ENCODE measurements at regions not wholly inside any gene's neighbourhood (a gene's known extent, or its start where the extent isn't known, plus 50 kb on each side); places are given as distances from the start of the nearest gene placed in this dataset.

- no peaks in the 10 kb centered on the region for H3K36me3 ChIP-seq (ENCODE audit: control insufficient read depth in 4 of 4, insufficient read depth in 4 of 4, low read length in 4 of 4)
- H3K9me3 ChIP-seq (ENCODE audit: control insufficient read depth in 4 of 4, insufficient read depth in 3 of 4, low read length in 3 of 4) = no peaks in the 10 kb centered on the region
- H3K4me3 ChIP-seq = no peak overlapping the region
- no peak for TF ChIP-seq CTCF (IDR thresholded peaks at IDR 0.05; ENCODE audit: control extremely low read depth, extremely low read depth)
- no peak for ATAC-seq (ENCODE audit: insufficient read depth, low FRiP score)
- no peak for DNase-seq
- no peak overlapping the region for H3K9ac ChIP-seq (ENCODE audit: insufficient read depth in 1 of 2, low read length in 2 of 2)
- peaks cover 0 to 2% (median 0%) of the 10 kb centered on the region in 5 donors for H3K4me1 ChIP-seq (ENCODE audit: control insufficient read depth in 5 of 5, insufficient read depth in 5 of 5, low read length in 5 of 5)
- WGBS, 2 donors = 46 to 81% methylated on average over 3 of the region's 3 CpGs
- H3K27ac ChIP-seq (ENCODE audit: low read depth in 1 of 2, low read length in 1 of 2) = no peak overlapping the region
- H3K27me3 ChIP-seq (ENCODE audit: control insufficient read depth in 3 of 3, insufficient read depth in 3 of 3, low read length in 2 of 3) = no peaks in the 10 kb centered on the region
These were observed 82.0 kb upstream of the ATP11B start for GRCh38 chr3:182711261-182711683.

GRCh38 chr3:182711853-182712252 lies 81.5 kb upstream of the ATP11B start:
- no peak overlapping the region for H3K27ac ChIP-seq (ENCODE audit: low read depth in 1 of 2, low read length in 1 of 2)
- H3K9ac ChIP-seq (ENCODE audit: insufficient read depth in 1 of 2, low read length in 2 of 2) = no peak overlapping the region
- no peak overlapping the region for H3K4me3 ChIP-seq
- WGBS, 2 donors = 72 to 78% methylated on average over 2 of the region's 2 CpGs
- DNase-seq (no peak), ATAC-seq (ENCODE audit: insufficient read depth, low FRiP score) (no peak)
- H3K27me3 ChIP-seq (ENCODE audit: control insufficient read depth in 3 of 3, insufficient read depth in 3 of 3, low read length in 2 of 3) = no peaks in the 10 kb centered on the region
- H3K36me3 ChIP-seq (ENCODE audit: control insufficient read depth in 4 of 4, insufficient read depth in 4 of 4, low read length in 4 of 4) = no peaks in the 10 kb centered on the region
- no peaks in the 10 kb centered on the region for H3K9me3 ChIP-seq (ENCODE audit: control insufficient read depth in 4 of 4, insufficient read depth in 3 of 4, low read length in 3 of 4)
- H3K4me1 ChIP-seq (ENCODE audit: control insufficient read depth in 5 of 5, insufficient read depth in 5 of 5, low read length in 5 of 5) = peaks cover 0 to 4% (median 0%) of the 10 kb centered on the region in 5 donors
- no peak for TF ChIP-seq CTCF (IDR thresholded peaks at IDR 0.05; ENCODE audit: control extremely low read depth, extremely low read depth)

- Histone ChIP-seq H3K4me1 (ENCODE audit: control insufficient read depth in 5 of 5, insufficient read depth in 5 of 5, low read length in 5 of 5) (peaks cover 0 to 4% (median 0%) of the 10 kb centered on the region in 5 donors), H3K9ac (ENCODE audit: insufficient read depth in 1 of 2, low read length in 2 of 2) (no peak overlapping the region), H3K36me3 (ENCODE audit: control insufficient read depth in 4 of 4, insufficient read depth in 4 of 4, low read length in 4 of 4) (no peaks in the 10 kb centered on the region), H3K4me3 (no peak overlapping the region), H3K9me3 (ENCODE audit: control insufficient read depth in 4 of 4, insufficient read depth in 3 of 4, low read length in 3 of 4) (no peaks in the 10 kb centered on the region), H3K27ac (ENCODE audit: low read depth in 1 of 2, low read length in 1 of 2) (no peak overlapping the region), H3K27me3 (ENCODE audit: control insufficient read depth in 3 of 3, insufficient read depth in 3 of 3, low read length in 2 of 3) (no peaks in the 10 kb centered on the region)
- ATAC-seq (ENCODE audit: insufficient read depth, low FRiP score) (no peak), DNase-seq (no peak)
- 81 to 87% methylated on average over 3 of the region's 3 CpGs for WGBS, 2 donors
- no peak for TF ChIP-seq CTCF (IDR thresholded peaks at IDR 0.05; ENCODE audit: control extremely low read depth, extremely low read depth)
These were observed 80.2 kb upstream of the ATP11B start for GRCh38 chr3:182713111-182713510.
